ENCODE measurements at regions not wholly inside any gene's neighbourhood (a gene's known extent, or its start where the extent isn't known, plus 50 kb on each side); places are given as distances from the start of the nearest gene placed in this dataset.

GRCh38 chr2:17298453-17298852 lies 219.8 kb downstream of the RAD51AP2 start:
- no peak for TF ChIP-seq CTCF (IDR thresholded peaks at IDR 0.05)
- no peak for TF ChIP-seq POLR2AphosphoS5 (IDR thresholded peaks at IDR 0.05; ENCODE audit: low read depth, low read length)
- no peak for TF ChIP-seq REST (IDR thresholded peaks at IDR 0.05; ENCODE audit: insufficient read depth in 1 of 2, low read depth in 2 of 2, low read length in 1 of 2)

Data from Panc1 (cell line).